ENCODE measurements at regions not wholly inside any gene's neighbourhood (a gene's known extent, or its start where the extent isn't known, plus 50 kb on each side); places are given as distances from the start of the nearest gene placed in this dataset.
"Not testable (repeated sequence)": the region's sequence is repeated elsewhere in the genome, so short reads cannot be mapped to it uniquely, and the experiment has no call there.

GRCh38 chr3:174462916-174463315 lies 396.2 kb upstream of the NAALADL2 start:
- no peak for DNase-seq

- no peak for DNase-seq
These were observed 394.0 kb upstream of the NAALADL2 start for GRCh38 chr3:174465177-174465576.

DNA sequence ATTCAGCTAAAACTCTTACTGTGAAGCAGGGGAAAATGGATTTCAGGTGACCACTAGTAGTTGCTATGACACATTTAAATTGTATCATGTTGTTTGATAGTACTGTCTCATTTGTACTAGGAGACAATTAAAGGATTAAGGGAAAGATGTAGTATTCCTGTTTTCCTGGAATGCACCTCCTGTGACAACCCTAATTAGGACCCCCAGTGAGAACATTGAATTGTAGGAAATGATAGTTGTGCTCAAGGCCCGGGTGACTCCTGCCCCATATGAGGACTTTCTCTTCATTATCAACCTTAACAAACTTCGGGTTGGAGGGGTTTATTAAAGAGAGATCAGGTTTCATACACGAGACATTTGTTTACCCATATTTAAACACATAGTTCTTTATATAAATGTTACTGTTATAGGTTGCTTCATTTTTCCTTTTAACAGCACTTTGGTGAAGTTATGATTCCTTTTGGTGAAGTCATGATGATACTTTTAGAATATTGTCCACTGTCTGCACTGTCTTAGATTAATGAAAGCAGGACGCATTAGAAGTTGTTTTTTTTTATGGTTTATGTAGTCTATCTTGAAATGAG lies 392.6 kb upstream of the NAALADL2 start:
- no peak for DNase-seq

DNA sequence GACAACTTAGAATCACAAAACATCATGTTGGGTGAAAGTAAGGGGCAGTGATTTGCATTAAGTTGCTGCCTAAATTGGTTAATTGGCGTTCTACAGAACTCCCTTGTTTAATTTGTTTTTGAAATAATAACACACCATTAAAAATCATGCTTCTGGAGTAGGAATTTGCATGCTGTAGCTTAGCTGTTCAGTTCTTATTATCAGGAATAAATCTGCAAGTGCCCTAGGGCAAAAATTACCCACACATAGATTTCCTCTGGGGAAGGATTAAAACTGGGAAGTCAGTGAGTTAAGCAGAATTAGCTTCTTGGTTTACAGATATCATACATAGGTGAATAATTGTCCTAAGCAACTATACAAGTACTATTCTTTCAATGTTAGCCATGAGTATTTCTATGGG lies 381.6 kb upstream of the NAALADL2 start:
- no peak for DNase-seq

GRCh38 chr3:174480767-174481166 lies 378.4 kb upstream of the NAALADL2 start:
- no peak for DNase-seq

DNA sequence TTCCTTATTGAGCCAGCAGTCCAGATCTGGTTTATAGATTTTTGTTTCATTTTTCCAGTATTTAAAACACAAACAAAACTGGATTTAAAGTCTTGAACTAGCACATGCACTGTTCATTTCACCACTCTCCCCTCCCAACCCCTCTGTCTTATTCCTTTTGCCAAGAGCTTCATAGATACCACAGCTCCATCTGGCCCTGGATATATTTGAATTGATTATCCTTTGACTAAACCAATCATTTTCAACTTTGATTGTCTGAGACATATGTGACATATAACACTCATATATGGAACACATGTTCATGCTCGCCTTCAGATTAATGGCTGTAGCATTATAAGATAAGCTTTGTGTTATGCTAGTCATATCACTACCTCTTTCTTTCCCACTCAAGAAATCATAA lies 376.6 kb upstream of the NAALADL2 start:
- no peak for DNase-seq

- DNase-seq, result no peak
These were observed 375.9 kb upstream of the NAALADL2 start for GRCh38 chr3:174483254-174483653.

- DNase-seq, result not testable (repeated sequence)
These were observed 375.3 kb upstream of the NAALADL2 start for GRCh38 chr3:174483856-174484255.

DNA sequence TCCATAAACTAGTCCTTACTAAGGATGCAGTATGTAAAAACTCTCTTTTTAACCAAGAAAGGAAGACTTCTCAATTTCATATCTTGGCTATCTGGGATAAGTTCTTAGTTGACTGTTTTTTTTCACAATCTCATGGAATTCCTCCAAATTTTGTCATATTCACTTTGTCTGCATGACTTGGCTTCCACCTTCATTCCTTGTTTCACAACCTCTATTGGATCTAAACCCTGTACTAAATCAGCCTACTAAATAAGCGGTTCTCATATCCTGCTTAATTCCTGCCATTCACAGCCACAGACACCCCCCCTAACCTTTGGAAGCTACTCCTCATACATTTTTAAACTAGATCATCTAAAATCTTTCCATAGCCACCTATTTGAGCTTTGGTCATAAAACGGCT lies 370.6 kb upstream of the NAALADL2 start:
- DNase-seq, result no peak

- no peak for DNase-seq
These were observed 363.8 kb upstream of the NAALADL2 start for GRCh38 chr3:174495311-174495710.

- DNase-seq, result no peak
These were observed 363.2 kb upstream of the NAALADL2 start for GRCh38 chr3:174495928-174496327.

DNA sequence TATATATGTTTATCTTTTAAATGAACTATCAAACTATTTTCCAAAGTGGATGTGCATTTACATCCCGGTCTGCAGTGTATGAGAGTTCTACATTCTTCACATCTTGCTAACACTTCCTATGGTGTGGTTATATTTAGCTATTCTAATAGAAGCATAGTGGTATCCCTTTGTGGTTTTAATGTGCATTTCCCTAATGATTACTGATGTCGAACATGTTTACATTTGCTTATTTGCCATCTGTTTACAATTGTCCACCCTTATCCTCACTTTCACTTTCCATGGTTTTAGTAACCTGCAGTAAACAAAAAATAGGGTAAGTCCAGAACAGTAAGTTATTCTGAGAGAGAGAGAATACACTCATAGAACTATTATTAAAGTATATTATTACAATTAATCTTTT lies 360.5 kb upstream of the NAALADL2 start:
- DNase-seq, result no peak

DNA sequence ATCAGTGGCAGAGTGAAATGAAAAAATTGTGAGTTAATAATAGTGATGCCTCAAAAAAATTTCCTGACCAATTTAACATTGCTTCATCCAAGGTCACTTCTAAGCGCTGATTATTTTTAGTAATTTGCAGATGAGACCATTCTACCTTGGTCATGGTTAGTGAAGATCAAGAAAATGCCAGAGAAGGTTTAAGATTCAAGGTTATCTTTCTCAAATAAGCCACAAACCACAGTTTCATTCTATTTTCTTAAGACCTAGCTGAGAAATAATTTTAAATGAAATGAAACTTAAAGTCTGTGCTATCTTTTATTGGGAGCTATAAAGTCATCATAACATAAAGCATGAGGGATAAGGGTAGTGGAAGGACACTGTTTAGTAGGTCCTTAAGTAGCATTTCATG lies 353.9 kb upstream of the NAALADL2 start:
- no peak for DNase-seq

- DNase-seq, result no peak
These were observed 334.9 kb upstream of the NAALADL2 start for GRCh38 chr3:174524203-174524602.

GRCh38 chr3:174529298-174529697 lies 329.8 kb upstream of the NAALADL2 start:
- no peak for DNase-seq

DNA sequence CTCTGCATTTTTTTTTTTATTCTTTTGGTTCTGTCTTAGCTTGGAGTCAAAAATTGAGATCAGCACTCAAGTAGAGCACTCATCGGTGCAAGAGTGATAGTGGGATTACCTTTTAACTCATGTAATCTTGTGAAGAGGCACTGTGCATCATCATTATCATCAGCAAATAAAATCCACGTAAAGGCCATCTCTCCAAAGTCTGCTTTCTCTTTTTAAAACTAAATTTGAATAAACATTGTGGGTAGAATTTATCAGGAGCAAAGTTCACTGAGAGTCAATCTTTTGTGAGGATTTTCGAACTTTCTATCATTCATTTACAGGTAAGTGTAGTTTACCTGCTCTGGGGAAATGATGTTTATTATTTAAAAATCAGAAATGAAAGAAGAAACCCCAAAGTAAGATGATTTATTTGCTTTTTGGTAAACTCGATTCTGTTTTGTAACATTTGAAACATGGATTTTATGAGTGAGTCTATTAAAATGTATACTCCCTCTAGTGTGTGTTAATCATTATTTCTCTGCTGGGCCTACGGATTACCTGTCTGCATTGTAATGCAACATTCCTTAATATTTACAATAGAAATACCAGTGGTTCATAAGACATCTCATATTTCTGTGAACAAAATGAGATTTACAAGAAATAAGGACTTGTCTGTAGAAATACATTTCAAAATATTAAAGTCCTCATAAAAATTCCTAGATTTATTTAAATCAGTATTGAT lies 327.7 kb upstream of the NAALADL2 start:
- DNase-seq, result no peak

DNA sequence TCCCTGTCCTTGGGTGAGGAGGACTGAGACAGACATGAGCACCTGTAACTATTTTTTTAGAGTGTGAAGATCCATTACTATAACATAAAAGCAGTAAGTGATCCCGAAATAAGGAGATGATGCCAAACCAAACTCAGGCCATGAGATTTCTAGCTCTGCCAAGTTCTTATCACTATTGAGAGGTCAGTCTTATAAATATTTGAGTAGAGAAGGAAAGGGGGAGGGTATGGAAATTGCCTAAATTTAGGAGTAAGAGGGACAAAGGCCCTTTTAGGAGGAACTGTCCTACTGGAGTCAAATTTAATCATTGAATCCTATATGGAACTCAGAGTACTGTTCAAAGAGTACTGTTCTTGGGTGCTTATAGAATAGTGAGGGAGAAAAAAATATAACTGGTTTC lies 326.9 kb upstream of the NAALADL2 start:
- DNase-seq, result no peak

DNA sequence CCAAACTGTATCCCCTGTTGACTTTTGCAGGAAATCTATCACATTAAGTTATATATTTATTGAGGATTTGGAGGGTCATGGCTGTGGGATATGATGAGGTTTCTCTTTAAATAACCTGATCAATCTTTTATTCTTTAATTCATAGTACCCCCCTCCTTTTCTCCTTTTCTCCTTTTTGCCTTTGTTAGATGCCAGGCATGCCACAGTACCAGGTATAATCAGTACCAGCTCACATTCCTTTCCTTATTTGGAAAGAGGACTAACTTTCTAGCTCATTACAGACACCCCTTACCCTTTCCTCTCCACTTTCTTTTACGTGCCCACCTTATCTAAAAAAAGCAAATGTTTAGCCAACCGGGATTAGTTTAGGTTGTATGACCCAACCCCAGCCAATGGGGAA lies 326.4 kb upstream of the NAALADL2 start:
- DNase-seq, result no peak

GRCh38 chr3:174533286-174533685 lies 325.8 kb upstream of the NAALADL2 start:
- DNase-seq, result no peak

GRCh38 chr3:174536319-174536718 lies 322.8 kb upstream of the NAALADL2 start:
- no peak for DNase-seq

- DNase-seq, result no peak
These were observed 321.0 kb upstream of the NAALADL2 start for GRCh38 chr3:174538151-174538550.

DNA sequence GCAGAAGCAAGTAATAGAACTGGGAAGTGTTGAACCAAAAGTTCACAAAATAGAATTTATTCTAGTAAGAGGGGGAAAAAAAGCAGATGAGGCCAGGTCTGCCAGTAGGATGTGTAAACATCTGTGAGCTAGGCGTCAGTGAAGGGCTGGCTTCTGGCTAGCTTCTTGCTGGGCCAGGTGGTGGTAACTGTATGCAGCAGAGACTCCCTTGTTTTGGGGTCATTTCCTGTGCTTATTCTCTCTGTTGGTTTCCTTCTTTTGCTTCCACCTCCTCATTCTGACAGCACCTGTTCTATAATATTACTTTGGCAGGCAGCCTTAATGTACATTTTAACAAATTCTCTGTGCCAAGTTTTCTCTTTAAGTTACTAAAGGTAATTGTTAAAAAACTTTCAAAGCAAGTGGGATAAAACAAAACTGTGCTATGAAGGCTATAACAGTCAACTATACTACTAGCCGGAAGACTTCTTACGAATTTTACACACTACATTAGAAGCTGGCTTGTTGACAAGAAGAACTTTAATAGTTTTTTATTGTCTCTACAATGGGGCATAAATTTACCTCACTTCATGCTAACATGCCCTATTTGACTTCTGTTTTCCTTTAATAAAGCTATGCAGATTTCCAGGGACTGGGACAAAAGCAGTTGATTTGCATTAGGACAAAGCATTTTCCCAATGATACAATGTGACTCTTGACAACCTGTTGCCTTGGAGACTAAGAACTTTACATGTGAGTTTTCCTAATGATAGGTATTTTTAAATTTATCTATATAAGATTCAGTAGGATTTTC lies 318.8 kb upstream of the NAALADL2 start:
- DNase-seq, result no peak

DNA sequence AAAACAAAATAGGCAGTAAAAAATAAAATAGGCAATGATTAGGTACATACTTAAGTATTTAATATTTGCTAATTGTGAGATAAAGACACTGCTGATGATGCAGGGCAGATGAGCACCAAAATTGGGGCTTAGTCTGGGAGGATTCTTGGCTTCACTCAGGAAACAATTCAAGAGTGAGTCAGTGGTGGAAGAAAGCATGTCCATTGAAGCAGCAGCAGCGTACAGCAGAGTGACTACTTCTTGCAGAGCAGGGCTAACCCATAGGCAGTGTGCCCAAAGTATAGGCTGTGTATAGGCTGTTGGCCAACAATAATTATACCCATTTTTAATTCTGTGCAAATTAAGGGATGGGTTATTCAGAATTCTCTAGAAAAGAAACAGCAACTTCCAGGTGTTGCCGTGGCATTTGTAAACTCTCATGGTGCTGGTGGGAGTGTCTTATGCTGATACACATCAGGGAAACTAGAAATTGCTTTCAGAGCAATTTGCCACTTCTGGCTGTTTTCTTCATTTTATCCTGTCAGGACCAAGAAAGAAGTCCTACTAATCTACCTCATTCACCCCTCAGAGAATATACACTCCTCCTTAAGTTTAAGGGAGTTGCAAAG lies 317.3 kb upstream of the NAALADL2 start:
- DNase-seq, result no peak

All from activated CD4-positive, CD25-positive, alpha-beta regulatory T cell (primary cell).